Ovary (tissue), 7 donors: ENCODE measurements at regions not wholly inside any gene's neighbourhood (a gene's known extent, or its start where the extent isn't known, plus 50 kb on each side); places are given as distances from the start of the nearest gene placed in this dataset.

ENCODE experiments used
- DNase-seq, 5 donors: peaks; one replicate each; pipeline ENCODE4 v3.0.0-alpha.2; 2019 to 2020
- H3K27ac ChIP-seq, 2 donors: fragments of 200-600 bp; one replicate each; pipeline versions ENCODE4 v1.5.1 to v1.8.0; 2019 to 2022
- H3K27me3 ChIP-seq: fragments of 200-600 bp; one replicate; pipeline ENCODE4 v1.8.0; 2022
- H3K36me3 ChIP-seq: fragments of 200-600 bp; sonication (generic); one replicate; pipeline ENCODE4 v1.5.1; 2019
- H3K4me1 ChIP-seq: one replicate; pipeline ENCODE4 v1.8.1; 2013; ENCODE audit warnings: mild to moderate bottlenecking, moderate library complexity; ENCODE audit not compliant: insufficient read depth
- H3K4me3 ChIP-seq: fragments of 200-600 bp; sonication (generic); one replicate; pipeline ENCODE4 v1.5.1; 2017
- H3K9me3 ChIP-seq, 2 donors: fragments of 200-600 bp in 1 of 2; sonication (generic) in 1 of 2; one replicate each; pipeline versions ENCODE4 v1.5.1 to v1.8.1; 2013 to 2019; ENCODE audit warnings: mild to moderate bottlenecking in 1 of 2, moderate library complexity in 1 of 2
- CTCF ChIP-seq, 3 donors: fragments of 450-650 bp in 2 of 3; fragments of 200-600 bp in 1 of 3; IDR thresholded peaks; one replicate each; pipeline versions ENCODE4 v1.5.1 to v1.8.0; 2016 to 2022; ENCODE audit warnings: antibody characterized with exemption in 3 of 3, mild to moderate bottlenecking in 1 of 3
- EP300 ChIP-seq: sonication (generic); formaldehyde crosslinking; IDR thresholded peaks from one replicate; pipeline ENCODE4 v1.6.1; 2017; ENCODE audit warnings: antibody characterized with exemption
- POLR2A ChIP-seq: fragments of 450-650 bp; IDR thresholded peaks from one replicate; pipeline ENCODE4 v1.6.1; 2017; ENCODE audit warnings: antibody characterized with exemption, mild to moderate bottlenecking, moderate library complexity
- WGBS, 3 donors: extraction: QIAGEN DNeasy Blood & Tissue Kit in 1 of 3; methylation state at CpG; one replicate each; pipeline versions ENCODE4 v1.1.5 to v1.1.7; 2013 to 2017; 5-methylcytosine and 5-hydroxymethylcytosine counted together
- intact Hi-C, 4 donors: fragments of 100-400 bp; cut with DNase I; formaldehyde crosslinking; loops; one replicate each; pipeline versions ENCODE4 v1.11.0 to v1.15.1; 2022 to 2023
- donor health status: DM: no; HTN: no; CAD: no; lungs with moderate emphysema.
- donor health status: DM: no; HTN: no; CAD: no.
- donor health status: Bipolar disorder and iron deficiency.
- donor health status: DM: no; HTN: no; CAD: no.
- donor health status: DM: yes; HTN: yes; CAD: no.

GRCh38 chr2:65599693-65600092 is 167.3 kb upstream of the SPRED2 start:
- TF ChIP-seq CTCF (IDR thresholded peaks at IDR 0.05) (no peak), EP300 (no peak), POLR2A (no peak)
- no peak for DNase-seq
- 85 to 90% (median 89%) methylated on average over 5 to 6 of the region's 6 CpGs for WGBS, 3 donors
- no peaks in the 10 kb centered on the region for H3K27me3 ChIP-seq
- no peak overlapping the region for H3K27ac ChIP-seq
- intact Hi-C loops, result no loop called here
- H3K36me3 ChIP-seq, result no peaks in the 10 kb centered on the region
- H3K4me1 ChIP-seq, result no peaks in the 10 kb centered on the region
- H3K9me3 ChIP-seq, result no peaks in the 10 kb centered on the region
- no peak overlapping the region for H3K4me3 ChIP-seq

DNA sequence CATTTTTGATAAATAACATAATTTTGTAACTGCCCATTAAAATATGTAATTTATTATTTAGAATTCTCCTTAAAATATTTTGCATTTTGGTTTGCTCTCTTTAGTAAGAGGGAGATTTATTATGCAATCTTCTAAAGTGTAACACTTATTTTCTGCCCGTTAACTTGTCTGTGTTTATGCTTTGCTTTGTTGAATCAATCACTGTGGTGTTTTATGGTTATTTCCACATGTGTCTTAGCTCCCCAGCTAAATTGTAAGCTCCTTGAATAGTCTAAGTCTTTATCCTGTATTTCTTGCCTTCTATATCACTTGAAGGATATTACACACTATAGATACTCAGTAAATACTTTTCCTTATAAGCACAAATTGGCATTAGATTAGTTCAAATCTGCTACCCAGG is 166.6 kb upstream of the SPRED2 start:
- TF ChIP-seq POLR2A (no peak), CTCF (IDR thresholded peaks at IDR 0.05) (no peak), EP300 (no peak)
- intact Hi-C loops, result no loop called here
- Histone ChIP-seq H3K4me1 (no peaks in the 10 kb centered on the region), H3K27me3 (no peaks in the 10 kb centered on the region), H3K4me3 (no peak overlapping the region), H3K9me3 (no peaks in the 10 kb centered on the region), H3K36me3 (no peaks in the 10 kb centered on the region), H3K27ac (no peak overlapping the region)
- no peak for DNase-seq
- WGBS, 3 donors, result 22 to 58% (median 55%) methylated on average over 1 of the region's 1 CpG

DNA sequence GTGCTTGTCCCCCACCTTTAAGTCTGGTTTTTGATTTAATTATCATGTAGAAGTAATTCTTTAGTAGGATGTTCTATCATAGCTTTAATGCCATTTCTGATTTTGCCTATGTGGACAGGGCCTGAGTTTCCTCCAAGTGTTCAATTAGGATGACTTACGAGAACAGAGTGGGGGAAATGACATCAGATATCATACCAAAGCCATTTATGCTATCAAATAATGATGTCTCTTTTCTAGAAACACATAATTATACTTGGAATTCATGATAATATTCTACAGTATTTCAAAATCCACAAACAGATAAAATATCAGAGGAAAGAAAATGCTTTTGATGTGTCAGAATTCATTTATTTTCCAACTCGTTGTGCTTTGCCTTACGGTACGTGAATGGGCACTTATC is 165.9 kb upstream of the SPRED2 start:
- H3K9me3 ChIP-seq, result no peaks in the 10 kb centered on the region
- WGBS, 3 donors, result 76 to 78% (median 78%) methylated on average over 4 of the region's 4 CpGs
- H3K4me1 ChIP-seq, result no peaks in the 10 kb centered on the region
- H3K27ac ChIP-seq, result no peak overlapping the region
- H3K27me3 ChIP-seq, result no peaks in the 10 kb centered on the region
- DNase-seq, result no peak
- no peak overlapping the region for H3K4me3 ChIP-seq
- TF ChIP-seq POLR2A (no peak), EP300 (no peak), CTCF (IDR thresholded peaks at IDR 0.05) (no peak)
- no peaks in the 10 kb centered on the region for H3K36me3 ChIP-seq
- intact Hi-C loops, result no loop called here

- H3K9me3 ChIP-seq, result no peaks in the 10 kb centered on the region
- no peaks in the 10 kb centered on the region for H3K36me3 ChIP-seq
- no peak overlapping the region for H3K4me3 ChIP-seq
- TF ChIP-seq CTCF (IDR thresholded peaks at IDR 0.05), result no peak
- no peak overlapping the region for H3K27ac ChIP-seq
- no peaks in the 10 kb centered on the region for H3K27me3 ChIP-seq
- intact Hi-C loops, result no loop called here
- DNase-seq, result no peak
- no peaks in the 10 kb centered on the region for H3K4me1 ChIP-seq
Measured at GRCh38 chr2:65595630-65596029, 163.2 kb upstream of the SPRED2 start.

DNA sequence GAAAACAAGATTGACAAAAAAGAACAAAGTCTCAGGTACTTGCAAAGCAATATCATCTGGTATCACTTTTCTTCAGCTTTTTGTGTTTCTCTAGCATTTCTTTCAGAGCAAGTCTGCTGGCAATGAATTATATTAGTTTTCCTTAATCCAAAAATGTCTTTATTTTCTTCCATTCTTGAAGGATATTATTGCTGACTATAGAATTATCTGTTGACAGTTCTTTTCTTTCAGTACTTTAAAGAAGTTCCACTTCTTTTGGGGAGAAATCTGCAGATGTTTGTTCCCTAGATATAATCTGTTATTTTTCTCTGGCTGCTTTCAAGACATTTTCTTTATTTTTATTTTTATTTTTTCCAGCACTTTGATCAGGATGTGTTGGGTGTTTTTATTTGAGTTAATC is 161.8 kb upstream of the SPRED2 start:
- intact Hi-C loops, result no loop called here
- Histone ChIP-seq H3K27me3 (no peaks in the 10 kb centered on the region), H3K27ac (no peak overlapping the region), H3K9me3 (no peaks in the 10 kb centered on the region), H3K36me3 (no peaks in the 10 kb centered on the region), H3K4me1 (no peaks in the 10 kb centered on the region), H3K4me3 (no peak overlapping the region)
- TF ChIP-seq POLR2A (no peak), CTCF (IDR thresholded peaks at IDR 0.05) (no peak), EP300 (no peak)
- no peak for DNase-seq
